T-helper 1 cell (primary cell): ENCODE measurements at regions not wholly inside any gene's neighbourhood (a gene's known extent, or its start where the extent isn't known, plus 50 kb on each side); places are given as distances from the start of the nearest gene placed in this dataset.

Experiments
- DNase-seq, 5 donors: peaks; one replicate each; pipeline ENCODE4 v3.0.0-alpha.2; 2012 to 2020

DNA sequence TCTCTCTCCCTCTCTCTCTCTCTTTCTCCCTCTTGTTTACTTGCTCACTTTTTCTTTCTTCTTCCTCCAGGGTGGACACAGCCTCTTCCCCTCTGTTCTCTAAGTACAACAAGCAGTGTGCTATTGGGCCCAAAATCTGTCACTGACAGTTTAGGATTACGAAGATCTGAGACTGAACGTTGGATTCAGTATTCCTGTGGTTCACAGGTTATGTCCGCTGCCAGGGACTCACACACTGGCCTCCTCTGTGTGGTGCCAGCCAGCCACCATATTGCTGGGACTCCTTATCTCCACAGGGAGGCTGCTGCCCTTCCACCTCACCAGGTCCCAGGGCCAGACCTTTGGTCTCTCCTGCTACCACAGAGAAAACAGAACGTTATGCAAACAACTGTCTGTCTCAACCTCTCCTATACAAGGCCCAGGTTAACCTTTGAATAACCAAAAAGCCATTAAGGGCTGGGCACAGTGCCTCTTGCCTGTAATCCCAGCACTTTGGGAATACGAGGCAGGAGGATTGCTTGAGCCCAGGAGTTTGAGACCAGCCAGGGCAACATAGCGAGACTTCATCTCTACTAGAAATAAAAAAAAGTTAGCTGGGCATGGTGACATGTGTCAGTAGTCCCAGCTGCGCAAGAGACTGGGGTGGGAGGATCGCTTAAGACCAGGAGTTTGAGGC, 171.9 kb upstream of the RAB4A start:
- DNase-seq = no peak

DNA sequence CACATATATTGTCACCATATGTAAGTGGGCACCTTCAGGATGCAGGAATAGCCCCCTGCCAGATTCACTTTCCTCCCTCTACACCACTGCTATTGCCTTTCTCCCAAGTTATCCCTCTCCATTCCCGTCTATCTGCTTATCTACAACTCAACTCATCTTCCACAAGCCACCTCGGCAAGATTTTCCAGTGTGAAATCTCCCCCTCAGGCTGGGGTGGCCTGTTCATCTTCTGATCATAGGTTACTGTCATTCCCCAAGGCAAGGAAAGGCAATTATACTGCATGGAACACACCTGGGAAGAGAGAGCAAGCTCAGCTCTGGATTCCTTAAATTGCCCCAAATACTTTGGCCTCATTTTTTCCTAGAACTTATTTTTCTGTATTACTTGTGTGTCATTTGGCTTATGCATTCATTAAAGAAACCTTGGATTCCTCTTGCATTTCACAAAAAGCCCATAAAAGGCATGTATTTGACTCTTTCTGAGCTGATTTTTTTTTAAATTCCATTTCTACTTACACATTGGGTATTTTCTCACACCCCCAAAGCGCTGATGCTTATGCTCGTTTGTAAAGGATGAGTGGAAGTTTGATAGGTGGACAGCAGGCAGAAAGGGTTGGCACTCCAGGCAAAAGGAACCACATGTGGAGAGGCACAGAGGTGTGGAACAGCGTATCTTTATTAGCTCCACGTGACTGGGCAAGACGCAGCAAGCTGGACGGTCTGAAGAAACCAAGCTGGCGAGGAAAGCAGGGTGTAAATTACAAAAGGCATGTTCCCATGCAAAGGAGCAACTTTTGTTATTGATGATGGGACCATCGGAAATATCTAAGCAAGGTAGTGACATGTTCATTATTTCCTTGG, 169.7 kb upstream of the RAB4A start:
- DNase-seq = no peak

DNA sequence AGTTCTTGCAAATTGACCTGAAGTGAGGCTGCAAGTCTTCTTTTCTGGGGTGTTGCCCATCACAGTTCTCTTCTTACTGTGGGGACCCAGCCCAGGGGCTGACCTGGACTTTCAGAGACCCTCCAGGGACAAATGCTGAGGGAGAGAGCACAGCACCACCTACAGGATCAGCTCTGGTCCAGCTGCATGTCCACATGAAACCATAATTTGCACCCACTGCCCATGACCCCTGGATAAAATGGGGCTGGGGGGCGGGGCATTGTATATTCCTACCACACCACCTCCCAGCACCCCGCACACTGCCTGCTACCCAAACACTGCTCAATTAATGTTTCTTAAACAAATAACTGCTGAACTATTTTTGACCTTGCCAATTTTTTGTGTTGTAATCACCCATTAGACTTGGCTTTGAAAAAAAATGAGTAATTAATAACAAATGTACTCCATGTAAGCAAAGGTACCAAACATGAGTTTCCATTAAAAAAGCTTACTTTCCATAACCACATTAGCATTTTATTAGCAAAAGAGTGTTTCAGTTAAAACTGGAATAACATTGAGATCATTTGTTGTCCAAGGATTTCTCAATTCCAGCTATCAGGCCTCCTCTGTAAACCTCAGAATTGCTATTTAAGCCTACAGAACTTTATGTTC, 168.0 kb upstream of the RAB4A start:
- no peak for DNase-seq

DNA sequence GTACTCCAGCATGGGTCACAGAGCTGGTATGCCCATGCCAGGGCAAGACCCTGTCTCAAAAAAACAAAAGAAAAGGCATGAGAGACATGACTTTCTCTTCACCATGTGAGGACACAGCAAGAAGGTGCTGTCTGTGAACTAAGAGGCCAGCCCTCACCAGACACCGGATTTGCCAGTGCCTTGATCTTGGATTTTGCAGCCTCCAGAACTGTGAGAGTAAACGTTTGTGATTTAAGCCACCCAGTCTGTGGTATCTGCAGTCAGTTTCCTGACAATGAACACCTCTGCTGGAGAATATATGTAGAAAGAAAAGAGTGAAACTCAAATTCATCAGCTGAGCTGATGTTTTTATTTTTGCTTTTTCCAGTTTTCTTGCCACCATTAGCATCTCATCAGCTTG, 166.3 kb upstream of the RAB4A start:
- no peak for DNase-seq

GRCh38 chr1:229105109-229105508, 165.8 kb upstream of the RAB4A start:
- DNase-seq = no peak

DNA sequence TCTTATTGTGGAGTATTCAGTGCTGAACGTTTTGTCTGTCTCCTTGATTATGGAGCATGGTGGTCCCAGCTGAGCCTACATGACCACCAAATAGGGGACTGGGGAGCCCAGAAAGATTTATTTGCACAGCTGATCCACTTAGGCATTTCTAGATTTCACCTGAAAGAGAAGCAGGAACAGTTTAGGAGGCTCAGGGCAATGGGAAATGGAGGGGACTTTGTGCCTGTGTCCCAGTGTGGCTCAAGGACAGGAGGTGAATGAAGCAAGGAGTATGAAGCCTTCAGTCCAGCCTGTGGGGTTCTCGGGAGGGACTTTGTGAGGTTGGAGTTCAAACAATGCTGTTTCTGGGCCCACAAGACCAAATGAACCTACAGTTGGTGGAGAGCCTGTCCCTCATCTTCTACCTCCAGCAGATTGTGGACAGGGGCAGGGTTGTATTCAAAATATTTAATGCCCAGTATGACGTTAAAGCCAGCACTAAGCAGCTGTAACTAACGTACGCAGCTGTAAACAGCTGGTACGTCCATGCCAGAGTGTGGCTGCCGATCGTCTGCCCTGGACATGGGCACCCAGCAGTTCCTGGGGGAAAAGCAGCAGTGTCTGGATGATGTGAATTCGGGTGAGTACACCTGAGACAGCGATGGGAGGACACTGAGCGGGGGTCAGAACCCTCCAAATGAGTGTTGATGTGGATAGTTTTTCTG, 164.9 kb upstream of the RAB4A start:
- DNase-seq = no peak

DNA sequence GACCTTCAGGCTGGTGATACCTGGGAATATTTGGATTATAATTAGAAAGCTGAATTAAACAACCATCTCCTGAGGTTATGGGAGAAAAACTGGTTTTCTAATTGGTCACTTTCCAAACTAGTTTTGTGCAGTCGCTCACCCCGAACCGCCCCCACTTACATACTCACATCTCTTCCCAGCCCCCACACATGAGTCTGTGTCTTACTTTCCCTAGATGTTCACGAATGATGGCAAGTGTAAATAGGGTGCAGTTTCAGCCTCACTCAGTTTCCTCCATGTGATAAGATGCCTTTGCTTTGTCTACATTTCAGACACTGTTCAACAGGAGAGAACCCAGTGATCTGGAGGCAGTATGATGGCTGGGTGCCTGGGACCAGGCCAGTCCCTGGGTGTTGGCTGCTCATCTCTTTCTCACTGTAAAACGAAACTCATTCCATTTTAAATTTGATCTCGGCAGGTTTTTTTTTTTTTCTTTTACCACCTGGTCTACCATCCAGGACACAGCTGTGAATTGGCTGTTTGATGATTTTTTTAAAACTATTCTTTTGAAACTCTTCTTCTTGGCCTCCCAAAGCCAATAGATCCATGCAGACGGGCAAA, 164.3 kb upstream of the RAB4A start:
- DNase-seq = no peak

GRCh38 chr1:229107304-229107815, 163.6 kb upstream of the RAB4A start:
- no peak for DNase-seq

- DNase-seq = no peak
Observed at GRCh38 chr1:229107972-229108371, 162.9 kb upstream of the RAB4A start.

- DNase-seq = no peak
Observed at GRCh38 chr1:229108598-229109201, 162.2 kb upstream of the RAB4A start.

DNA sequence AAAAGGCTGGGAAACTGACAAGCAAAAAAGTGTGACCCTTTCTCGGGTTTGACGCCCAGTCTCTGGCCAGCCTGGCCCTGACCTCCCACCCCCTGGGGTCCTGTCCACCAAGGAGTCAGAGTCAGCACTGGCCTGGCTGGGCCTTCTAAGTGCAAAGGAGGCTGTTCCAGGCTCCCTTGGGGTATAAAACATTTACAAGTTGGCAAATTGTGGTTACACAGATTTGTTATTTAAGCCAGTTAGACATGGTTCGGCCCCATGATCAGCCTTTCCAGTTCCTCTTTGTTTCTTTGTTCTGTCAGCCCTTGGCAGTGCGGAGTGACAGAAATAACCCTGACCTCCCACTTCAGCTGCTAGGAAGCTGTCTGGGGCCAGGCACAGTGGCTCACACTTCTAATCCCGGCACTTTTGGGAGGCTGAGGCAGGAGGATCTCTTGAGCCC, 161.6 kb upstream of the RAB4A start:
- no peak for DNase-seq

- DNase-seq = no peak
Observed at GRCh38 chr1:229110986-229111385, 159.9 kb upstream of the RAB4A start.

DNA sequence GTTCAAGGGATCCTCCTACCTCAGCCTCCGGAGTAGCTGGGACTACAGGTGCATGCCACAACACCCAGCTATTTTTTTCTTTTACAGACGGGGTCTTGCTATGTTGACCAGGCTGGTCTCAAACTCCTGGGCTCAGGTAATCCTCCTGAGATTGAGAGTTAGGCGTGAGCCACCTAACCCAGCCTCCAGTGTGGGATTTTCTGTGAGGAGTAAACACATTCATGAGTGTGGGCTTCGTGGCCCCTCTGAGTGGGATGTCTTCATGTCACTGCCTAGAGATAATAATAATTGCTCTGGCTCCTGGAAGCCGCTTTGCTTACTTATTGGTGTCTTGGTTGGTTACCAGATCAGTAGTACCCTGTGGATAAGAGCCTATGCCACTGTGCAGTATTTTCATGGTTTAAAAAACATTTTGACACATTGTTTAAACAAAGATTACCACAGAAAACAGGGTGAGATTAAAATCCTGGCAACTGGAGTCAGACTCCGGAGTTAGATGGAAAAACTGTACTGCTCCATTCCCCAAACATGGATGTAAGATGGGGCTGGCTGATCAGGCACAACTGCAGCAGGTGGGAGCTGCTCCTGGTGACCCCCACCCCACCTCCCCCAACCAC, 159.1 kb upstream of the RAB4A start:
- no peak for DNase-seq

DNA sequence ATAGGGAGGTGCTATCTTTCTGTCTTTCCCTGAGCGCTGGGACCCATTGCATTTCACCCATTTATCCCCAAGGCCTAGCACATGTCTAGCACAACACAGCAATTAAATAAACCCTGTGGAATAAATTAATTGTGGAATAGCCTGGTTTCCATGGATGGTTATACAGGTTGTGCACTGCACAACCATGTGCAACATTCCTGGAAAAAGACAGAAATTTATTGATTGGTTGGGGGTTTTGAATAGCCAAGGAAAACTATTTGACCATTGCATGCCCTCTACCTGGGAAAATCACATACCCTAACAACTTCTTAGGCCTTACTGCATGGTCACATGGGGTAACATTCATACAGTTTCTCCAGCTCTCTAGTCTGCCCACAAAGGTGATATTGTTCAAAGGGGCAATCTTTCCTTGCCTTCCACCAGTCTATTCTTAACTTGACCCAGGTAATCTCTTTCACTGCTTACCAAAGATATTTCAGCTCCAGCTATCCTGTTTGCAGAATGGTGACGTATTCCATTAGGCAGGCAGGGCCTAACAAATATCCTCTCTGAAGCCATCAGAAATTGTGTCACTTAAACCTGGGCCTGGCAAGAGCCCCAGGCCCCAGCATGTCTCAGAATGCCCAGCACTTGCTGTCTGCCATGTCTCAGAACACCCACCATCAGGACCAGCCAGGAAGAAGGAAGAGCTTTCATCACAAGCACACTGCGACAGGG, 157.9 kb upstream of the RAB4A start:
- no peak for DNase-seq

DNA sequence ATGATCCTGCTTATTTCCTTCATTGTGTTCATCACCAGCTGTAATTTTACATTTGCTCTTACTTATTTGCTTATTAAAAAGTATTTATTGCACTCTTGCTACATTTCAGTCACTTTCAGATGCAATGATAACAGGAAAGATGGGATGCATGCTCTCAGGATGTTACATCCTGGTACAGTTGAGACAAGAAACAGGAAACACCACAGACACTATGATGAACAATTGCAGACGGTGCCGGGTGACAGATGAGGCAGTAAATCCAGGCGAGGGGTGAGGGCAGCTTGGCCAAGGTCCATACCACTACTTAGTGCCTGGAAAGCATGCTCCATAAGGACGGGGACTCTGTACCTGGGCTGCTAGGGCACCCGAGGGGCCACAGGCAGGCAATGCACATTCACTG, 156.6 kb upstream of the RAB4A start:
- no peak for DNase-seq

DNA sequence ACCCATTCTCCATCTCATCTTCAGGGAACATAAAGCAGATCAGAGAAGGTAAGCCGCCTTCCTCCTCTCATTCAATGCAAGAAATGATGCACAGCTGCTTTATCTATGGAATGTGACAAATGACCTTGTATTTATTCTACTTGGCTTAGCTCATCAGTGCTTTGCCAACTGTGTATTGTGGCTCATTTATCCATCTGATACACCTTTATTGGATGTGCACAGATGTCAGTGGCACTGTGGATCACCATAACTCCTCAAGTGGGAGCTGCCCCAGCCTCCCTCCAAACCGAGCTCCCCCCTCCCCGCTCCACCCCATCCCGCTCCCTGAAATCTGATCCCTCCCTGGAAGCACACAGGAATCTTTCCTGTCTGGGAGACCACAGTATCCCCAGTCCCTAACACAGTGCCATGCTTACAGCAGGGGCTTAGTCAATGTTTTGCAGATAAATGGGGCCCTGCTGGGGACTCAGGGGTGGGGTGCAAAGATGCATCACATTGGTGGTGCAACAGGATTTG, 156.0 kb upstream of the RAB4A start:
- DNase-seq = no peak

- no peak for DNase-seq
Observed at GRCh38 chr1:229116114-229116513, 154.8 kb upstream of the RAB4A start.

DNA sequence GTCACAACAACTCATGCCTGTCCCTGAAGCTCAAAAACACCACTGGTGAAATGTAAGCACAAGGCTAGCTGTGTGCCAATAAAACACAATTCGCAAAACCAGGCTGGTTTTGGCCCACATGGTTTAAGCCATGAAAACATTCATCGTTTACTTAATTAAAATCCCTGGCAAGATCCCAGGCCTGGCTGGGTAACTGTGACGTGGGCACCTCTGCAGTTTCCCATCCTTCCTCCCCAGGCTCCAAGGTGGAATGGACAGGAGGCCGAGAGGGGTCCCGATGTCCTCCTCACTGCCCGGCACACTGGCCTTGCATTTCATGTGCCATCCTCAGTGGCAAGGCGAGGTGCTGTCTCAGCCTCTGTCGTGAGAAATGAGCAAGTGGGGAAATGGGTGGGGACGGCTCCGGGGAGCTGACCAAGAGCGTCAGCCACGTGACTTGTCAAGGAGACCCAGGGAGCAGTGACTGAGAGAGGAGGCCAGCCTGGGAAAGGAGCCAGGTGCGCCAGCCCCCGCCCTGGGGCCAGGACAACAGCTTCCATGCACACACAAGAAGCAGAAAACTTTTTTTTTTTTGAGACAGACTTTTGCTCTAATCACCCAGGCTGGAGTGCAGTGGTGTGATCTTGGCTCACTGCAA, 153.1 kb upstream of the RAB4A start:
- DNase-seq = no peak

DNA sequence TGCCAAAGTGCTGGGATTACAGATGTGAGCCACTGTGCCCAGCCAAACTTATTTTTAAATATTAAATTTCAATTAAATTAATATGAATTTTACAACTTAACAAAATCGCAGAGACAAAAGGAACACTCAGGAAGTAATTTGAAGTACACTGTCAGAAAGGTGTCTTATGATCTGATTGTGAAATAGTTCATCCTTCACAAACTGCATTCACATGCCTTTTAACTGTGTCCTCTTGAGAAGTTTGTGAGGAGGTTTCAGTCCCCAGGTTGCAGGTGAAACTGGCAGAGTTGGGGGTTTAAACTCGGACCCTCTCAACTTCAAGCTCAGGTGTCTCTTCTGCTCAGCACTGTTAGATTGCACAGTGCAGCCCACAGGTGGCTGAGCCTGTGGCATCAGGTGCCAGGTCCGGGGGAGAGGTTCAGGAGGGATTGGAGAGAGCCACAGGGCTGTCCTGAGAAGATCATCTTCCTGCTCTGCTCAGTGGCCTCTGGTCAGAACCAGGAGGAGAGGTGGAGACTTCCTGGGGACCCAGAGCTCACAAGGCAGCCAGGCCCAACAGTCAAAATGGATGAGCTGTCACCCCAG, 152.3 kb upstream of the RAB4A start:
- no peak for DNase-seq

- no peak for DNase-seq
Observed at GRCh38 chr1:229119161-229119560, 151.8 kb upstream of the RAB4A start.
